Stimulated activated CD8-positive, alpha-beta memory T cell treated with anti-CD3 and anti-CD28 coated beads, Interleukin-7, amount 100 ng/mL, for 4 hours (primary cell): ENCODE measurements at regions not wholly inside any gene's neighbourhood (a gene's known extent, or its start where the extent isn't known, plus 50 kb on each side); places are given as distances from the start of the nearest gene placed in this dataset.

Experiments
- DNase-seq, 2 donors: peaks; one replicate each; pipeline ENCODE4 v3.0.0-alpha.2; 2020; ENCODE audit warnings: low read depth in 2 of 2

DNA sequence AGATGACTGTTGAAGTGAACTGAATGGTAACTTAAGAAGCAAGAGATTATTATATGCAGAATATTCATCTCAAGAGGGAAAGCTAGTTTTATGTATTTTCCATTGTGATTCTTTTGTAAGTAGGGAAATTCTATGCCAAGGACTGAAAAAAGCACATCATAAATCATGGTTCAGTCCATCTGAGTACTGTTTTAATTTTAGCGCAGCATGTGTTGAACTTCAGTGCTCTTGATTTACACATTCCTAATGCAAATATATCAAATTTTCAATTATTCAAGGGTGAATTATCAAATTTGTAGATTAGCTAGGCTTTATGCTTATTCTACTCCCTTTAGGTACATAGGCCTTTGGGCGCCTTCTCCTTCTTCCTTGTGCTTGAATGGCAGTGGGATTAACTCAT, 50.3 kb upstream of the TCF12 start:
- no peak for DNase-seq

DNA sequence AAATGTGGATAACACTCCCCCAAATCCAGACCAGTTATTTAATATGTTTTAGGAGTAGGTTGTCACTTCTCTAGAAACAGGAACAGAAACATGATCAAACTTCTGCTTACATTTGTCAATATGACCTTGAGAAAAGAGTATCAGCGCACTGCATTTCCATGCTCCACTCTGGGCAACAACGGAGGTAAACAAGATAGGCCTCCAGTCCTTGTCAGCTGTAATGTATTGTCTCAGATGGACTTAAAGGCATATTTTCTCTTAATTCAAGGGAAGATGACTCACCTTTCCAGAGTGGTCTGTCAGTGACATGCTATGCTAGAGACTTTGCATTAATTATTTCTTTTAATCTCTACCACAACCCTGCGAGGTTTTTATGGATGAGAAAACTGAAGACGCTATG, 51.6 kb upstream of the TCF12 start:
- no peak for DNase-seq

DNA sequence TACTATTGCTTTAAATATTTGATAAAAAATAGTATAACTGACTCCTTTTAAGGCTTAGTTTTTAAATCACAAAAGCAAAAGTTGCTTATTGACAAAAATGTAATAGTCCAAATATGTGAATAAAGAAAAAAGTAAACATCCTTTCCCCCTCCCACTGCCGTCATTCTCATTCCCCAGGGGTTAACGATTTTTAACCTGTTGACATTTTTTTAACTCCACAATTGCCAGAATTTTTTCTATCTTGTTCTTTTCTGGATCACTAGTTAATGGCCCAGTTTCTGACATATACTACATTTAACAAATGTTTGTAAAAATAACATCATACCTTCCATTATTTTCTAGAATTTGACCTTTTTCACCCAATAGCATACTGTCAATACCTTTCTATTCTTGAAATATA, 60.6 kb upstream of the TCF12 start:
- DNase-seq: no peak

DNA sequence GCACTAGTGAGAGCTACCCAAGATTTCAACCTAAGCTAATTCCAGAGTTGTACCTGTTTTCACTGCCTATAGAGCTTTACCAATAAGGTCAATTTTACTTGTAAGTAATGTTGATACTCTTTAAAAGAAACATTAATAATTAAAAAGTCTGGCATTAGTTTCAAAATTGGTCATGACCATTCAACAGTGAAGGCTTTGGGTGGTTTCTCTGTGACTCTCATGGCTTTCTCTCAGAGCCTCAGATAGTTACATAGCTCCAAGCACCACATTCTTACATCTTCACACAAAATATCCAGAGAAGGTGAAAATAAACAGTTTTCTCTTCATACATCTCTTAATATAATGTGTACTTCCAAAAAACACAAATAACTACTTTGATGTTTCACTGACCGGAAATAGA, 61.5 kb upstream of the TCF12 start:
- DNase-seq: no peak

DNA sequence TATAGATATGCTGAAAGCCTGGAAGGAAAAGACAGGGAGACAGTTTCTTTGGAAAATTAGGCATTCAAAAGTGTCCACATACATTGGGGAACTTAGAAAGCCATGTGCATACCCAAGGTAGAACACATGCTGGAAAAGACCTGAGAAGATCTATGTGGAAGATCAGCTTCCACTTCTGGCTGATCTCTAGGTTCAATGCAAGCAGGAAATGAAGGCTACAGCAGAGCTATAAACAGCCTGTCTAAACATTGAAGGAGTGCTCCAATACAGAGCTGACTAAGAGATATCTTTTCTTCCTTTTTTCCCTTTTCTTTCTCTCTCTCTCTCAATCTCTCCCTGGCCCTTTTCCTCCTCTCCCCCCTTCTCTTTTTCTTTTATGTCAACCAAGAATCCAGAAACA, 73.6 kb upstream of the TCF12 start:
- DNase-seq: no peak

DNA sequence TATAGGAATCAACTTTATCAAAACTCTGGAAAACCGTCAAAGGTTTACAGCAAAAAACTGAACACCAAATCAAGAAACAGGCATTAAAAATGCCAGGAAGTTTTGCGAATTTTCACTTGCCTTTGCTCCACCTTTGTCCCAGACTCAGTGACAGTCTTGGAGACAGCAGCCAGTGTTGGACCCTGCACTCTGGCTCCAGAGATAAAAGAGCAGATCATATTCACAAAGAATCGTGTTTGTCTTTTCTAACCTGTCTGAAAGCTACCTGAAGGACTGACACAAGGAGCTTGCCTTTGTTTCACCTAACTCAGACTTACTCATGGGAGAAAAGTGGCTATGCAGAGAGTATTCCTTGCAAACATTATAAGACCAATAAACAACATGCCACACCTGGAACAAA, 74.0 kb upstream of the TCF12 start:
- no peak for DNase-seq

DNA sequence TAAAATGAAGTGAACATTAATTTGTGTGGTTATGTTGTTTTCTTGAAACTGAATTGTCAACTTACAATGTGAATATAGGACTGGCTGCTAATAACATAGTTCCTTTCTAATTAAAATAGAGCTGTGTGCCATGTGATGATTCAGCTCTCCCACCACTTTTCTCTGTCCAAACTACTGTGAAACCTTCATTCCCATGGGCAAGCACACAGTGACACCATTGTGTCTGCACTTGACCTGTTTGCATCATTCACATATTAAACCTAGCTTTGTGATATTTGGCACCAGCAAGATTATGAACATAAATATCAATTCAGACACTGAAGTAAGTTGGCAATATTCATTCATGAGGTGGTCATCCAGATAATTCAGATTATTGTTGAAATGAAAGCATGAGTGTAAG, 78.8 kb upstream of the TCF12 start:
- DNase-seq: no peak

DNA sequence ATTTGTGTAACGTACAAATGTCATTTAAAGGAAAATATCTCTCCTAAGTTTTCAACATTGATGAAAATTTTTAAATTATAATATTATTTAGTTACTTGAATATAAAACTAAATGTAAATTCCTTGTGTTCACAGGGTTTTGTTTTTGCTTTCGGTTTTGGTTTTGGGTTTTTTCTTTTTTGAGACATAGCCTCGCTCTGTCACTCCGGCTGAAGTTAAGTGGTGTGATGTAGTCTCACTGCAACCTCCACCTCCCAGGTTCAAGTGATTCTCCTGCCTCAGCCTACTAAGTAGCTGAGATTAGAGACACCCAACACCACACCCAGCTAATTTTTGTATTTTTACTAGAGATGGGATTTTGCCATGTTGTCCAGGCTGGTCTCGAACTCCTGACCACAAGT, 79.3 kb upstream of the TCF12 start:
- no peak for DNase-seq

DNA sequence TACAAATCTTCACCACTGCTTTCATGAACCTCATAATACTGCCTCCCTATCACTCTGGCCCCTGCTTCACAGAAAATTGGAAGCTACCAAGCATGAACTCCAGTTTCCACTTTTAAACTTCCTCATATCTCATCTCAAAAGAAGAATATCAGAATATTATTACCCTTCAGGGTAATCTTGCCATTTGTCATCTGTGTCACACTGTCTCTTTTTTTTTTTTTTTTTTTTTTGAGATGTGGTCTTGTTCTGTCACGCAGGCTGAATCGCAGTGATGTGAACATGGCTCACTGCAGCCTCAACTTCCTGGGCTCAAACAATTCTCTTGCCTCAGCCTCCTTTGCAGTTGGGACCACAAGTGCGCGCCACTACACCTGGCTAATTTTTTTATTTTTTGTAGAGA, 80.4 kb upstream of the TCF12 start:
- DNase-seq: no peak

DNA sequence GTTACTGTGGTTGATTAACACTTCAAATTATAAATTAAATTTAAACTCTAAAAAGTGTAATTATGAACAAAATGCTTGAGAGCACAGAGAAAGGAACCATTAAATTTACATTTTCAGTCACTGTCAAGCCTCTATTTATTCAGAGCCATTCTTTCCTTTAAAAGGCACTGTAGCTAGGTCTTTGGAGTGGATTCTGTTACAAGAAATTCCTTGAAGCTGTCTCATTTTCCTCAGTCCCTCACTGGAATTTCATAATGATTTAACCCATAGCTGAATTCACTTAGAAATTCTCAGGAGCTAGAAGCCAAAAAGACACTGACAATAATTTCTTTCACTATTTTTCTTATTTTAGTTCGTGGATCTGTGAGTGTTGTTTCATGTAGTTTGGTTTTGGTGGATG, 81.2 kb upstream of the TCF12 start:
- DNase-seq: no peak

DNA sequence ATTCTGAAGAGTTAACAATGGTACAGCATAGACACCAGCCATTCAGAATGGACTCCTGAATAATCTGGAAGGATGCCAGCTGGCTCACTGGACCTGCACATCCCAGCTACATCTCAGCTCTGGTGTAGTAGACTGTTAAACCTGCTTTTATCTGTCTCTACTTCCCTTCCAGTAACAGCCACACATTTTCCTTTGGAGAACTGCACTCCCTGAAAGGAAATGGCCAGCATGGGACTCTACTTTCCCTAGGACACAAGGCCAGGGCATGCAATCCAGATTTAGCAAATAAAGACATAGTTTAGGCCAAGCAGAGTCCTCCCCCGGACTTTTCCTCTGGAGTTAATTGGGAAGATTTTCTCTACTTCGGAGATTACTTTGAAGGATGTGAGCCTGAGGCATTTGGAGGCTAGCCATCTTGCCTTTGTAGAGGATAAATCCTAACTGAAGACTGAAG, 82.7 kb upstream of the TCF12 start:
- DNase-seq: no peak

DNA sequence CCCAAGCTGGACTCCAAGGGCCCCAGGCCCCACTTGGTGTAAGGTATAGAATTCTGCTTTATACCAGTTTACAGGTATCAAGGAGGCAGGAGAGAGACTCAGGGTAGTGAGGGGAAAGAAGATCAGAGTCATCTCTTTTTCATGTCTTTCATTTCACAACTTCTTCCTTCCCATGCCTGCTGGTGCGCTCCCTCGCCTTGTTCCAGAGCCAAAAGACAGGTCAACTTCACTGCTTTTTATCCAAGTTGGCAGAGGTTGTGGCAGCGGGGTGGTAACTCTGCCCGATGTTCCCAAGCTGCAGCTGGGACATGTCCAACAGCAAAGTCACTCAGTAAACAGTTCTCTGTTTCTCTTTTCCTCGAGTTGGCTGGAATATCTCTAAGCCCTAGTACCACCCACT, 86.3 kb upstream of the TCF12 start:
- DNase-seq: no peak

DNA sequence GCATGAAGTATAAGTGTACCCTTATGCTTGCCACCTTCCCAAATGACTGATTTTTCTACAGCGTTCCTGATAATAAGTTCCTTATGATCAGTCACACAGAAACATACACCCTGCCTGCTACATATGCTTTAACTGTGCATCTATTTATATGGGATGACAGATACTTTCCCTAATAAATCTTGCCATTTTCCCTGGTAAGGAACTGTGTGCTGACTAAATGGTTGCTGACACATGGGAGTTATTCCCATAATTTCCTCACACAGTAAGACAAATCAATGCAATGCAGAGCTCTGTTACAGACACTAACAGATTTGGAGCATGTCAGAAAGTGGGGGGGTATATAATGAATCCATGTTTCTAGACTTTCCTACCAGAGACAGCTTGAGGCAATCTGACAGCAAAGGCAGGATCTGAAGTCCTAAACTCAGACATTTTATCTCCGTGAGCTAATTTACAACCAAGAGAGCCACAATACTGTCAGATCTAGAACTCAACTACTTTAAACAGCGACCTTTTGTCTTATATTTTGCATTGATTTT, 86.9 kb upstream of the TCF12 start:
- no peak for DNase-seq

DNA sequence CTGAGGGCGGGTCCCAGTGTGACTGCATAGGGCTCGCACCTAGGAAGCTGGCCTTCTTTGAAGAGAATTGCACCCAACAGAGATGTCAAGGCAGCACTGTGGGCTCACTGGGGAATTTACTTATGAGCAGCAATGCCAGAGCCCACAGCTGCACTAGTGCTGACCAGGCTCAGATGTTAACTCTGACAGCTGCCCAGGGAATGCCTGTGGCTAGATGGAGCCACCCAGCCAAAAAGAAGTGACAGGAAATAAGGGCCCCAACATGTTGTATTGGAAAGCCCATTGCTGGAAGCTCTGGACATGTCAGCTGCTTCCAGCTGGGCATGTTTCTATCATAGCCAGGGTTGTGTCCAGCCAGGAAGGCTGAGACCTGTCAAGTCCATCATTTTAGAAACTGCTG, 90.9 kb upstream of the ZNF280D start:
- DNase-seq: no peak

DNA sequence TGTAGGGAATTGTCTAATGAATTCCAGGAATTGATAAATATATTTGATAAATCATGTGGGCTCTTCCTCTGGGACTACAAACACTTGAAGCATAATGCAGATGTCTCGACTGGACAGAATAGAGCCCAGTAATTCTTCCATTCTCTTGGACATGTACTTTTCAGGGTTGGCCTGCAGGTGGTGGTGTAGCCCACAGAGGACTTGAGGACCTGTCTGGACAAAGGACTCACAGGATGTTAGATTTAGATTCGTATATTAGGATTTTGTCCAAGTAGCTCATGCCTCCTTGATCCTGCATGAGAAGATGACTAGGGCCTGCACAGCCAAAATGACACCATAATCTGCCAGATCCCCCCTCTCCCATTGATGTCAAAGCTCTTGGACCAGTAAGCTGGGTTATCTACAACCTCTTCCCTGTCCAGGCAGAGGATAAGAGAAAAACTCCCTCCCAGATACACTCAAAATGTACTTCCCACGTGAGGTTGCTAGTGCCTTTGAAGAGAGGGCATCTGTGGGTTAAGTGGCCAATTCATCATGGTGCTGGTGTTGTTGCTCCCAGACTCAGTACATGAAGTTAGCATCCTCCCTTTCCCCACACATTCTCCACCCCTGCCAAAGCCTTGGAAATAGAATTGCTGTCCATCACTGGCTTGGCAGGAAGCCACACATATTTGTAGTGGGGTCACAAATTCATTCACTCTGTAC, 88.6 kb upstream of the ZNF280D start:
- DNase-seq: peak; percentile 7 to 15

DNA sequence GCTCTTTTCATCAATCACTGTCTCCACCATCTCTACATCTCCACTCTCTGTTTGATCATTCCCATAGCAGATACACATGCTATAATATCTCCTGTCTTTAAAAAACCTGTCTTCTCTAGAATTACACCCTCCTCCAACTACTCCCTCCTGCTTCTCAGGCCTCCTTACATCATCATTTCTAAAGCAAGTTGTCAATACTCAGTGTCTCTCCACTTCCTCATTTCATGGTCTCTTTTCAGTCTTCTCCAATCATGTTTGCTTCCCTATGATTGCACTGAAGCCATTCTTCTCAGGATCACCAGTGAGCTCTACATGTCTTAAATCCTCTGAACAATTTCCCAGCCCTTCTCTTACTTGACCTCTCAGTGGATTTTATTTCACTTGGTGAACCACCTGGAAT, 87.0 kb upstream of the ZNF280D start:
- no peak for DNase-seq

DNA sequence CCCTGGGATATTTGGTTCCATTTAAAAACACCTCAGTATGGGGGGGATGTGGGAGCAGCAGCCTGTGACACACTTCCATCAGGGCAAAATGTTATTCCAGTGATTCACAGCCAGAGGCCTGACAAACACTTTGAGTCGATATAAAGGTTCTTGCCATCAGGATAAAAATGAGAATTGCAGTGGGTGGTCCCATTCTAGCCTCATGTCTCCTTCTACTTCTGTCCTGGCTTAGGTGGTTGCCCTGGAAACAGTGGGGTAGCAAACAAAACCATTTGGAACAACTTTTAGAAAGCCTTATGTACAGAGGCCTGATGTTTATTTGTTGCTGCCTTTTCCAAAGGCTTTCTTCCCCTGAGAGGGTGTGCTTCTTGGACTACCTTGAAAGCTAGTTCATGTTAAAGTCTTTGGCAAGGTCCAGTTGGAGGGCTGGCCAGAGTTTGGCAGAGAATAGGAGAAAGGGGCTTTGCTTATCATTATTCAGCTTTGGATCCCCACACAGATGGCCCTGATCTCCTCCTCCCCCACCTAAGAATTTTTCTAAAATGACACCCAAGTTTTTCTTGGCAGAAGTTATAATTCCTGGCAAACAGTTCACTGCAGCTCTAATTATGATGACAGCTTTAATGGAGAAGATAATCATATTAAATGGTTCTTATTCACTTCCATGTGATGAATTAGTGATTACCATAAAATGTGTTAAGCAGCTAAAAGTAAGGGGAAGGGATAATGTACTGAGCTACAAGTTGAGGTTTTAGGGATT, 84.2 kb upstream of the ZNF280D start:
- no peak for DNase-seq

DNA sequence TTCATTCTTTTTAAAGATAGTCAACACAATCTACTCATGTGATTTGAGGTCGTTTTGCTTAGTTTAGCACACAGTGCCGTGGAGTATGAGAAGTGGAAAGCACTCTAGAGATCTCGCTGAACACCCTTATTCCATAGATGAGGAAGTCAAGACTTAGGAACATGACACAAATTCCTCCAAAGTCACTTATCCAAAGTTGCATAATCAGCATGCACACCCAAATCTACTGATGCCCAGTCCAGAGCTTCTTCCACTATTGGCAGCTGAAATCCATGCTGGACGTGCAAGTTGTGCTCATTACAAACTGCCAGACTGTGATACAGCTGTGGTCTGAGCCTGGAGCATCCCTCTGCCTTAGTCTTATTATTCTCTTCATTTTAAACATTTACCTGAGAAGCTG, 83.5 kb upstream of the ZNF280D start:
- no peak for DNase-seq

DNA sequence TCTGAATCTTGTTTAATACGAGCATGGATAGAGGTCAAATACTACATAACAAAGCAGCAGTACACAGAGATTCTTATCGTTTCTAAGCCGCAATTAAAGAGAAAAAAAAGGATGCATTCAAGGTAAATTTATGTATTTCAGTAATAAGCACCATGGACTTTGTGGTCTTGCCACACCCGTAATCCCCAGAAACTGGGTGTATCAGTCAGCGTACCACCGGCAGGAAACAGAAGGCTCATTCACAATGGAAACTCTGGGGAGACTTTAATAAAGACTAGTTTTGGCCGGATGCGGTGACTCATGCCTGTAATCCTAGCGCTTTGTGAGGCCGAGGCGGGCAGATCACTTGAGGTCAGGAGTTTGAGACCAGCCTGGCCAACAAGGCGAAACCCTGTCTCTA, 81.9 kb upstream of the ZNF280D start:
- no peak for DNase-seq

DNA sequence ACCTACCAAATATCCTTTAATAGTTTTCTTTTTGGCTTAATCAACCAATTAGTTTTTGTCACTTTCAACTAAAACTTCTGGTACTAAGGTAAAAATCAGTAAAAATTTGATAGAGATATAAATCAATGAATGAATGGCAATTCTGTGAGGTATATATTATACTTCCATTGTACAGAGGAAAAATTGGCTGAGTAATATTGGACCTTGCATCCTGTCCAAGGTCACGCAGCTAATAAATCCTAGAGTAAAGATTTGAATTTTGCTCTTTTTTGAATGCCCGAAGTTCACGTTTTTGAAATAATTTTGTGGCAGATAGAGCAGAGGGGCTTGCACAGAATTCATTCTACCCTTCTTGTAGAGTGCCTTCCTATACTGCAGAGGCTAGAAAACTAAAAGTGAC, 81.1 kb upstream of the ZNF280D start:
- no peak for DNase-seq

DNA sequence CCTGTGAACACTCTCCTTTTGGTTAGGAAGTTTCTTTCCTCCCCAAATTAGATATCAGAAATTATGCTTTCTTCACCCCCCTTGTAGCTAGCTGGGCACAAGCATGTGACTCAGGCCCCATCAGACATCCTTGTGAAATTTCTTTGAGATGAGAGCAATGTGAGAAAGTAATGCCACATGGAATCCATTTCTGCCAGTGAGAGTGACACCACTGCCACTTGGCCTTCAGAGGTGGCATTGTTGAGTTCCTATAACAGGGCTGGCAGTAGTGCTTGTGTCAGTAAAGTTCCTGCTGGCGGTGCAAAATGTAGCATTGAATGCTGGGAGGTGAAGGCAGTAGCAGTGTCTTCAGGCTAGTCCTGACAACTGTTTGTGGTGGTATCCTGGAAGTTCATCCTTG, 80.7 kb upstream of the ZNF280D start:
- DNase-seq: no peak

DNA sequence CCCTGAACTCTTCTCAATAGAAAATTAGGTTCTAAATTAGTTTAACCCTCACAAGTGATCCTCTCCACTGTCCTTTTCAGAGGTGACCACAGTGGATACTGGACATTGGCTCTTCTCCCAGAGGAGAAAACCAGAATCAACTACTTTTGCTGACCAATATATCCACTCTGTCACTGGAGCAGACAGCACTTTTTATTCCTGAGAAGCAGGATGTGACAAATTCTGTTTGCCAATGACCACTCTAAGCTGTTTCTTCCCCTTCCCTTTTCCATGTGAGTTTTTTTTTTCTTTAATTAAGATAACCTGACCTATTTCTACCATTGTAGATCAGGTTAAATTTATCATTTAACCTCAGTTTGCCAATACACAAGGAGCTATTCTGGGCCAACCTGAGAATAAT, 79.7 kb upstream of the ZNF280D start:
- DNase-seq: no peak

DNA sequence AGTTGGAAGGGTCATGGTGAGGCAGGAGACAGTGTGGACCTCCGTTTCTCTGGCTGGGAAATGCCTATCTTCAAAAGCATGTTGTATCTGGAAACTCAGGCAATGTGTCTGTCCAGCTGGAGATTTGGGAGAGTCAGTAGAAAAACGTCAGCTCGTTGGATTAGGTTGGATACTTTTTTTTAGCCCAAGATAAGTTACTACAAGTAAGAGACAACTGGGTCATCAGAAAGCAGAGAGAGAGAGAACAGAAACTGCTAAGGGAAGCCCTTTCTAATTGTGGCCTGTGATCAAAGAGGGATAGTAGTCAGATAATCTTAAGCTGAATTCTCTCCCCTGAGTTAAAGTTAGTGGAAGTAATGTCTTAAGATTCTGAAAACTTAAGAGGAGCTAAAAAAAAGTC, 78.9 kb upstream of the ZNF280D start:
- DNase-seq: no peak
